SHP77 (cell line): ENCODE measurements at regions not wholly inside any gene's neighbourhood (a gene's known extent, or its start where the extent isn't known, plus 50 kb on each side); places are given as distances from the start of the nearest gene placed in this dataset.

Experiments
- DNase-seq, 2 experiments: peaks; one replicate each; lab custom pipeline; 2025; lab: John Stamatoyannopoulos, UW

DNA sequence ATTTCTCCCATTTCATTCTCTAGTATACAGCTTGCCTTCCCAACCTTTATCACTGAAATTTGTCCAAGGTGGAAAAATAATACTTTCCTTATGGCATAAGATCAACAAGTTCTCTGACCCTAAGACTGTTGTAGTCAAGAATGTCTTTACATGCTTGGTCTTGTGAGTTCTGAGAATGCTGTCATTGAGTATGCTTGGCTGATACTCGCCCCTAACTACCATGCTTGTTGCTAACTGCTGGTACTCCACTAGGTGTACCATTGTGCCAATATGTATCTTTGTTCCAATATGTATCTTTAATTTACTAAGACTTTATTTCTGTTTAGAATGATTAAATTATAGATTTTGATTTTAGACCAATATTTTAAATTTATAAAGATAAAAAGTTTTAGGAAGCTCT, 796.4 kb downstream of the PCDH7 start:
- no peak for DNase-seq

GRCh38 chr4:31518796-31519250, 798.7 kb downstream of the PCDH7 start:
- no peak for DNase-seq

- DNase-seq = no peak
Measured at GRCh38 chr4:31530555-31530954, 810.4 kb downstream of the PCDH7 start.

GRCh38 chr4:31538877-31539276, 818.7 kb downstream of the PCDH7 start:
- no peak for DNase-seq

DNA sequence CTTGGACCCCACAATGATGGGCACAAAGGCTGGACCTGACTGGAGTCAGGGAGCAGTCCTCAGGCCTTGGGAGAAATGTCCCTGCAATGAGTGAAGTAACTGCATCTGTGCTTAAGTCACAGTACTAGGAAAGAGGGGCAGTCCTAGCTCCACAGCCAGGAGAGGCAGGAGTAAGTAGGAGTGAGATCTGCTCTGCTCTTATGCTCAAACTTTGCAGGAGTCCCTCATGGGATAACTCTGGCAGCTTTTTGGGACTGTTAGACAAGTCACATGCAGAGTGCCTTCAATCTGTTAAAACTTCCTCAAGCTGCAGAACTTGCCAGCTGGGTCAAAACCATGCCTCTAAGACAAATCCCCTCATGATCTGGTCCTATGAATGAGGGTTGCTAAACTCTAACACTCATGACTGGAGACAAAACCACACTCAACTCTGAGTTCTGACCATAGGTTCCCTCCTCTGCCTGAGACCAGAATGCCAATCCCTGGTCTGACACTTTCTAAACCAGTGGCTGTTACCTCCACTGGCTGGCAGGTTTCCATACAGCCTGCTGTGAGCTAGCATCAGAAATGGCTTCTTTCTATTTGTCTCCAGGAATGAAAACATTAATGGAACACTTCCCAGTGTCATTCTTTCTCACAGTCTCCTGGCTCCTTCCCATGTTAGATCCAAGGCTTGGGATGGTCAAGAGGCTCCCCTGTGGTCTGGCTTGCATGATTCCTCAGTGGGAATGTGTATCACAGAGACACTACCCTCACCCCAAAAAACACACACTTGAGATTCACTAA, 819.3 kb downstream of the PCDH7 start:
- DNase-seq = no peak

GRCh38 chr4:31545330-31545729, 825.2 kb downstream of the PCDH7 start:
- no peak for DNase-seq

- DNase-seq = no peak
Measured at GRCh38 chr4:31545755-31546154, 825.6 kb downstream of the PCDH7 start.

GRCh38 chr4:31548021-31548420, 827.9 kb downstream of the PCDH7 start:
- DNase-seq = no peak

DNA sequence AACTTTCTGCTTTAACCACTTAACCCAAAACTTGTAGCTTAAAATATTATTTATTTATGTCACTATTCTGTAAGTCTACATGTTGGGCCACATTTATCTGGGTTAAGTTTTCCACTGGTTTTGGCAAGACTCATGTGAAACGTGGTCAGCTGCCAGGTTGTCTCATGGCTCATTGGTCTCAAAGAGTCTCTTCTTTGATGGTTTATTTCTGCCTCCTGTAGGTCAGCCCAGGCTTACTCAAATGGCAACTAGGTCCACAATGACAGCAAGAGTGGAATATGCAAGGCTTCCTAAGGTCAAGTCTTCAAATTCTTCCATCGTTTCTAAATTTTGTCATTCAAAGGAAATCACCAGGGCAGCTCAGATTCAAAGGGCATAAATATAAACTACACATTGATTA, 828.7 kb downstream of the PCDH7 start:
- no peak for DNase-seq

GRCh38 chr4:31549256-31549655, 829.1 kb downstream of the PCDH7 start:
- DNase-seq = no peak

GRCh38 chr4:31557437-31557836, 837.3 kb downstream of the PCDH7 start:
- no peak for DNase-seq

DNA sequence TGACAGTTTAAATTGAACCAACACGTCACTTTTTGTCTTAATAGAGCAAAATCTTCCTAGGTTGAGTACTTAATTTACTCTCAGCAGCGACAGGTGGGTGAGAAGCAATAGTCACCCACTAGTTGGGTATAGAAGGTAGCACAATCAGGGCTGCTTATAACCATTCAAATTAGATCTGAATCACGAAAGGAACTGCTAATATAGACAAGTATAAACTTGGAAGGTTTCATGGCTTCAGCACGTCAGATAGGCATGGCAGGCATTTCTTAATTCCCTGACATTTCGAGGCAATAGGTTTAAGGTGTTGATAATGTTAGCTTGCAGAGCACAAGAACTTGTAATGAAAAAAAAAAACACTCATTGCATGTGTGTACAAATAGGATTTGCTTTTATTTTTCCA, 853.4 kb downstream of the PCDH7 start:
- DNase-seq = no peak

- DNase-seq = no peak
Measured at GRCh38 chr4:31575504-31575903, 855.3 kb downstream of the PCDH7 start.

DNA sequence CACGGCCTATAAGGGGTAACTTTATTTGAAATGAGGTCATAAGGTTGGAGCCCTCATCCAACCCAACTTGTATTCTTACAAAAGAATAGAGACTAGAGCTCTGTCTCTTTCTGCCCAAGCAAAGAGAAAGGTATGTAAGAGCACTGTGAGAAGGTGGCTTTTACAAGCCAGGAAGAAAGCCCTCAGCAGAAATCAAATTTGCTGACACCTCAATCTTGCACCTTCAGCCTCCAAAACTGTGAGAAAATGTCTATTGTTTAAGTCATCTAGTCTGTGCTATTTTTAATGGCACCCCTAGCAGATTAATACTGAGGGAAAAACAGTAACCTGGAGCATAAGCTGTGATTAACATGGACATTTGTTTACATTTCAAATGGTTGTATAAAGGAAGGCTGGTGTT, 860.7 kb downstream of the PCDH7 start:
- DNase-seq = no peak

- no peak for DNase-seq
Measured at GRCh38 chr4:31585503-31585902, 865.3 kb downstream of the PCDH7 start.

GRCh38 chr4:31592293-31592692, 872.1 kb downstream of the PCDH7 start:
- DNase-seq = no peak

- DNase-seq = no peak
Measured at GRCh38 chr4:31595496-31595895, 875.3 kb downstream of the PCDH7 start.

DNA sequence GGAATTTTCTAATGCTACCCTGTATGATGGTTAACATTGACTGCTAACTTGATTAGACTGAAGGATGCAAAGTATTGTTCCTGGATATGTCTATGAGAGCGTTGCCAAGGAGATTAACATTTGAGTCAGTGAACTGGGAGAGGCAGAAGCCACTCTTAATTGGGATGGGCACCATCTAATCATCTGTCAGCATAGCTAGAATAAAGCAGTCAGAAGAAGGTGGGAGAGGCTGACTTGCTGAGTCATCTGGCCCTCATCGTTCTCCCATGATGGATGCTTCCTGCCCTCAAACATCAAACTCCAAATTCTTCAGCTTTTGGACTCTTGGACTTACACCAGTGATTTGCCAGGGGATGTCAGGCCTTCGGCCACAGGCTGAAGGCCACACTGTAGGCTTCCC, 878.5 kb downstream of the PCDH7 start:
- DNase-seq = no peak

DNA sequence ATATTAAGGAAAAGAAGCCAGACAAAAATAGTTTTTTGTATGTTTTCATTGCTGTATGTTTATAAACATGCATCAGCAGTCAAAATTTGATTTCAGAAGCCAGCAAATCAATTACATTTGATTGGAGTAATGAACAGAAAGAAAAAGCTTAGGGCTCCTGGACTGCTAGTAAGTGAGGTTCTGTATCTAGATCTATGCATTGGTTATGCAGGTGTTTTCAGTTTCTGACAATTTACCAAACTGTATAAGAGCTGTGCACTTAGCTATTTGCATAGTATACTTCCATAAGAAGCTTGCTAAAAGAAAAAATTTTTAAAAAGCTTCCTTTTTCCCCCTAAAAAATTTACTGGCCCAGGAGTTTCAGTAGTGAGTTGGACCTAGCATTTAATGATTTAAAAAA, 881.6 kb downstream of the PCDH7 start:
- DNase-seq = no peak

GRCh38 chr4:31613946-31614623, 893.9 kb downstream of the PCDH7 start:
- peak; percentile 15 to 62 for DNase-seq

DNA sequence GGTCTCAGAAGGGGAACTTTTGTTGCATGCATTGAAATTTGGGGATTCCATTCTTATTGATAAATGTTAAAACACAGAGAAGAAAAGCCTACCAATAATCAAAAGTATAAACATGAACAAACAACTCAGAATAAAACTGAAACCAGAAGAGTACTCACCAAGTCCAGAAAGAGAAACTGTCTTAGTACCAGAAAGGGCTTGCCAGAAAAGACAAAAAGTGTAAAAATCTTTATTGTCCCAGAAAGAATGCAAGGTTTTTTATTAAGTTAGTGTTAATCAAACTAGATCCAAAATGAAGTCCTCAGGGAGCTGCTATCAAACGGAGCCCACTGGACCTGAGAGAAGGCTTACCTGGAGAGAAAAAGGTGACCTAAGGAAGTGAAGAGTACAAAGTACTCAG, 897.5 kb downstream of the PCDH7 start:
- no peak for DNase-seq

DNA sequence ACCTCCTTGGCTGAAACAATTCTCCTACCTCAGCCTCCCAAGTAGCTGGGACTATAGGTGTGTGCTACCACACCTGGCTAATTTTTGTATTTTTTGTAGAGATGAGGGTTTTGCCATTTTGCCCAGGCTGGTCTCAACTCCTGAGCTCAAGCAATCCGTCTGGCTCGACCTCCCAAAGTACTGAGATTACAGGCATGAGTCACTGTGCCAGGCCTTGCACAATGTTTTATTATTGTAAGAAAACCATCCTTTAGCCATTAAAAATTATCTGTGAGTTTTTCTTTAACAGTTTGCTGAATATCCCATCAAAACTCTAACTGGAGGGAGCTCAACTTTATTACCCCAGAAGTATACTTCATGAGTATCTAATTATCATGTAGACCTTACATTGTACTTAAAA, 900.3 kb downstream of the PCDH7 start:
- no peak for DNase-seq

DNA sequence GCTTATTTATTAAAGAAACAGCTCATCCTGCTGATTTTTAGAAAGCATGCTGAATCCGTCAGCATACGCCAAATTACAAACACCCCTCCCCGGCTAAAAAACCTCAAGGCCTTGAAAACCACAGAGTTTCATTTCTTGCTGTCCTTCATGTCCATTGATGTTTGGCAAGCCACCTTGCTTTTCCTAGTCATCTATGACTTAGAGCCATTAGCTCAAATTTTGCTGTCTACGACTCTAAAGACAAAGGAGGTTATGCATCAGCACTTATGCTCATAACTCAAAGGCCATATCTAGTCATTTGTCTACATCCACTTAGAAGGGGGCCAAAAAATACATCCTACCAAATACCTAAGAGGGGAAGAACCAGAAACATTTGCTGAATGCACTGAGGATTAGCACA, 925.1 kb downstream of the PCDH7 start:
- DNase-seq = no peak

DNA sequence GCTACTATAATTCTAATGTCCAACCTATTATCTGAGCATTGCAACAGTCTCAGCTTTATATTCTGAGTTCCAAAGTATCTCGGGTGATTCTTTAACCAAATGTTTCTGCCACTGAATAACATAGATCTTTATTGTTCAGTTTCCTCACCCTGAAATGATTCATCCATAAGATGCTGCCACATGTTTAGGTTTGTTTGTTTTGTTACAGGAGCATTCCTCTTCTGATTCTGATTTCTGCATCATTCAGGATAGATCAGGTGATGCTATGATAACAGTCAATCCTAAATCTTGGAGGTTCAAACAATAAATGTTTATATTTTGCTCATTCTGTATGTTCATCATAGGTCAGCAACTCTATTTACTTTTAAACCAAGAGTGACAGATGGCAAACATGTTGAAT, 927.6 kb downstream of the PCDH7 start:
- no peak for DNase-seq
